ENCODE measurements at regions not wholly inside any gene's neighbourhood (a gene's known extent, or its start where the extent isn't known, plus 50 kb on each side); places are given as distances from the start of the nearest gene placed in this dataset.

DNA sequence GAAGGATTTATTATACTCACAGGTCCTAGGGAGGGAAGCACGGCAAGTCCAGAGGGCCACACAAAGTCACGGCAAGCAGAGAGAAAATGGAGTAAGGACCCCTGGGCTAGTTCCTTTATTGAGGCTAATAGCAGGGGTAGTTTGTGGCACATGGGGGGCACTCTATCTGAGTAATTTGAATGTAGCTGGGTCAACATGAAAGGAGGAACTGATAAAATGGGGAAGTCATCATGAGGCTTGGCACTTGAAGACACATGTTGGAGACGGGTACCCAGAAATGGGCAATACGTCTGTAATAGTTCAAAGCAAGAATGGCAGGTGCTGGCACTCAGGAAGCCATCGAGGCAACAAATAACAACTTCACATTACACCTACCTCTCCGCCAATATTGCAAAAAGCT, 1136.4 kb downstream of the MRPL39 start:
- Histone ChIP-seq H3K4me3 (ENCODE audit: insufficient read depth, low read depth, low read length) (no peak overlapping the region), H3K27ac (ENCODE audit: insufficient read depth, low read length) (no peak overlapping the region), H3K9ac (ENCODE audit: low read depth, low read length) (no peak overlapping the region), H2AFZ (replicated peaks; ENCODE audit: low read length, poor library complexity) (no peak overlapping the region), H2BK15ac (ENCODE audit: low read depth, low read length) (no peak overlapping the region), H4K5ac (ENCODE audit: low read depth, low read length) (no peak overlapping the region), H3K56ac (ENCODE audit: extremely low read depth, insufficient read depth, low read length) (no peak overlapping the region), H3K9me3 (ENCODE audit: control insufficient read depth, insufficient read depth, low read length) (no peaks in the 10 kb centered on the region), H3K14ac (replicated peaks; ENCODE audit: low read depth, low read length) (no peak overlapping the region), H3K36me3 (ENCODE audit: control insufficient read depth, insufficient read depth, low read length) (no peaks in the 10 kb centered on the region), H2AK5ac (ENCODE audit: low read depth, low read length) (no peak overlapping the region), H3K27me3 (ENCODE audit: control insufficient read depth, insufficient read depth, low read length) (no peaks in the 10 kb centered on the region), H2BK20ac (ENCODE audit: low read depth, low read length) (no peak overlapping the region), H2BK5ac (ENCODE audit: low read depth, low read length, poor library complexity, severe bottlenecking) (no peak overlapping the region), H3K4me2 (ENCODE audit: low read depth, low read length) (no peak overlapping the region), H3K9me1 (ENCODE audit: insufficient read depth, low read length) (no peaks in the 10 kb centered on the region), H2BK120ac (ENCODE audit: low read depth, low read length) (no peak overlapping the region), H4K20me1 (ENCODE audit: insufficient read depth, low read length) (no peaks in the 10 kb centered on the region), H4K8ac (ENCODE audit: low read depth in 2 of 2, low read length in 2 of 2) (no peak overlapping the region), H3K79me1 (ENCODE audit: low read depth in 1 of 2, low read length in 2 of 2) (no peaks in the 10 kb centered on the region), H2AK9ac (replicated peaks; ENCODE audit: low read depth, low read length, poor library complexity) (no peak overlapping the region), H3K23ac (ENCODE audit: low read depth, low read length) (no peak overlapping the region), H3K4me1 (ENCODE audit: control insufficient read depth, insufficient read depth, low read length) (no peaks in the 10 kb centered on the region), H3K18ac (ENCODE audit: low read depth, low read length) (no peak overlapping the region), H3K4ac (ENCODE audit: low read depth, low read length) (no peak overlapping the region), H4K91ac (ENCODE audit: insufficient read depth, low read depth, low read length) (no peak overlapping the region)
- POLR2A ChIA-PET (ENCODE audit: unreplicated experiment): no interaction called here
- TF ChIP-seq MAZ (IDR thresholded peaks at IDR 0.05; ENCODE audit: borderline replicate concordance, low read depth, low read length) (no peak), MXI1 (IDR thresholded peaks at IDR 0.05; ENCODE audit: borderline replicate concordance, low read depth, low read length) (no peak), CEBPB (IDR thresholded peaks at IDR 0.05; ENCODE audit: low read depth, low read length) (no peak), SMC3 (IDR thresholded peaks at IDR 0.05; ENCODE audit: low read depth, low read length) (no peak), FOS (IDR thresholded peaks at IDR 0.05; ENCODE audit: low read depth, low read length) (no peak), NFE2L2 (IDR thresholded peaks at IDR 0.05; ENCODE audit: low read depth, low read length) (no peak), RAD21 (IDR thresholded peaks at IDR 0.05; ENCODE audit: low read length) (no peak), BHLHE40 (IDR thresholded peaks at IDR 0.05; ENCODE audit: low read depth, low read length) (no peak), RCOR1 (IDR thresholded peaks at IDR 0.05; ENCODE audit: insufficient replicate concordance, low read length) (no peak), CHD1 (IDR thresholded peaks at IDR 0.05; ENCODE audit: low read depth, low read length) (no peak)
- TF ChIP-seq, protein P1, sequence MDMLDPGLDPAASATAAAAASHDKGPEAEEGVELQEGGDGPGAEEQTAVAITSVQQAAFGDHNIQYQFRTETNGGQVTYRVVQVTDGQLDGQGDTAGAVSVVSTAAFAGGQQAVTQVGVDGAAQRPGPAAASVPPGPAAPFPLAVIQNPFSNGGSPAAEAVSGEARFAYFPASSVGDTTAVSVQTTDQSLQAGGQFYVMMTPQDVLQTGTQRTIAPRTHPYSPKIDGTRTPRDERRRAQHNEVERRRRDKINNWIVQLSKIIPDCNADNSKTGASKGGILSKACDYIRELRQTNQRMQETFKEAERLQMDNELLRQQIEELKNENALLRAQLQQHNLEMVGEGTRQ (IDR thresholded peaks at IDR 0.05; ENCODE audit: low read depth, low read length): no peak
- no TSS peak for BruUV-seq (replicated peaks)
- CTCF ChIA-PET: interaction anchor here (0.7 kb wide), 1 partner anchor 14 kb away, joined by 3 read pairs; no protein-coding TSS in a partner anchor
- DNase-seq: no peak
- intact Hi-C loops (cut with micrococcal nuclease): no loop called here
- 70% methylated on average over 2 of the region's 6 CpGs; no CpG with 5 or more reads in 1 of the 2 experiments for WGBS, 2 experiments (ENCODE audit: extremely low coverage in 2 of 2, insufficient read length in 1 of 2)
- in situ Hi-C loops (cut with MboI; ENCODE audit: low sequenced_read_pairs): no loop called here
- dilution Hi-C loops (cut with HindIII; ENCODE audit: low sequenced_read_pairs, unreplicated experiment): no loop called here
- no peak for ATAC-seq (ENCODE audit: low read depth)

Data from IMR-90 (cell line).